ENCODE measurements at regions not wholly inside any gene's neighbourhood (a gene's known extent, or its start where the extent isn't known, plus 50 kb on each side); places are given as distances from the start of the nearest gene placed in this dataset.

DNA sequence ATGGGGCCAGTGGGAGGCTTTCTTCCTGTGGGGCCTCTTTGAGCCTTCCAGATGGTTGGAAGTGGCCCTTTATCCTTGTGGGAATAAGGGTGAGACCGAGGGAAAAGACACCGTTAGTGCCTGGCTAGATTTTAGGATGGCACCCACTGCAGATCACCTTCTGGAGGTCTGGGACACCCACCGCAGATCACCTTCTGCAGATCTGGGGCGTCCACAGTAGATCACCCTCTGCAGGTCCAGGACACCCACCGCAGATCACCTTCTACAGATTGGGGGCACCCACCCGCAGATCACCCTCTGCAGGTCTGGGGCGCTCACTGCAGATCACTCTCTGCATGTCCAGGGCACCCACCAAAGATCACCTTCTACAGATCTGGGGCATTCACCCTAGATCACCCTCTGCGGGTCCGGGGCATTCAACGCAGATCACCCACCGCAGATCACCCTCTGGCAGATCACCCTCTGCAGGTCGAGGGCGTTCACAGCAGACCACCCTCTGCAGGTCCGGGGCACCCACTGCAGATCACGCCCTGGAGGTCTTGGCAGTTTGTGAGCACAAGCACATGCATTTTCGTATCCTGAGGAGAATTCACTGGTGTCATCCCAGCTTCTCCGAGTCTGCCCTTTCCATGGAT lies 153.4 kb upstream of the TSHZ3 start:
- TF ChIP-seq TEAD4 (IDR thresholded peaks at IDR 0.05): no peak
- TF ChIP-seq EGR1 (IDR thresholded peaks at IDR 0.05): no peak
- no peak for TF ChIP-seq YY1 (IDR thresholded peaks at IDR 0.05; ENCODE audit: low read depth)
- TF ChIP-seq, protein P1, sequence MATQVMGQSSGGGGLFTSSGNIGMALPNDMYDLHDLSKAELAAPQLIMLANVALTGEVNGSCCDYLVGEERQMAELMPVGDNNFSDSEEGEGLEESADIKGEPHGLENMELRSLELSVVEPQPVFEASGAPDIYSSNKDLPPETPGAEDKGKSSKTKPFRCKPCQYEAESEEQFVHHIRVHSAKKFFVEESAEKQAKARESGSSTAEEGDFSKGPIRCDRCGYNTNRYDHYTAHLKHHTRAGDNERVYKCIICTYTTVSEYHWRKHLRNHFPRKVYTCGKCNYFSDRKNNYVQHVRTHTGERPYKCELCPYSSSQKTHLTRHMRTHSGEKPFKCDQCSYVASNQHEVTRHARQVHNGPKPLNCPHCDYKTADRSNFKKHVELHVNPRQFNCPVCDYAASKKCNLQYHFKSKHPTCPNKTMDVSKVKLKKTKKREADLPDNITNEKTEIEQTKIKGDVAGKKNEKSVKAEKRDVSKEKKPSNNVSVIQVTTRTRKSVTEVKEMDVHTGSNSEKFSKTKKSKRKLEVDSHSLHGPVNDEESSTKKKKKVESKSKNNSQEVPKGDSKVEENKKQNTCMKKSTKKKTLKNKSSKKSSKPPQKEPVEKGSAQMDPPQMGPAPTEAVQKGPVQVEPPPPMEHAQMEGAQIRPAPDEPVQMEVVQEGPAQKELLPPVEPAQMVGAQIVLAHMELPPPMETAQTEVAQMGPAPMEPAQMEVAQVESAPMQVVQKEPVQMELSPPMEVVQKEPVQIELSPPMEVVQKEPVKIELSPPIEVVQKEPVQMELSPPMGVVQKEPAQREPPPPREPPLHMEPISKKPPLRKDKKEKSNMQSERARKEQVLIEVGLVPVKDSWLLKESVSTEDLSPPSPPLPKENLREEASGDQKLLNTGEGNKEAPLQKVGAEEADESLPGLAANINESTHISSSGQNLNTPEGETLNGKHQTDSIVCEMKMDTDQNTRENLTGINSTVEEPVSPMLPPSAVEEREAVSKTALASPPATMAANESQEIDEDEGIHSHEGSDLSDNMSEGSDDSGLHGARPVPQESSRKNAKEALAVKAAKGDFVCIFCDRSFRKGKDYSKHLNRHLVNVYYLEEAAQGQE (IDR thresholded peaks at IDR 0.05; ENCODE audit: low read depth): no peak
- TF ChIP-seq TAF1 (IDR thresholded peaks at IDR 0.05; ENCODE audit: low read depth): no peak
- TF ChIP-seq RAD21 (IDR thresholded peaks at IDR 0.05; ENCODE audit: low read depth): no peak
- TF ChIP-seq CREB1 (IDR thresholded peaks at IDR 0.05; ENCODE audit: low read depth): no peak
- TF ChIP-seq FOXM1 (IDR thresholded peaks at IDR 0.05; ENCODE audit: borderline replicate concordance, low read depth): no peak

DNA sequence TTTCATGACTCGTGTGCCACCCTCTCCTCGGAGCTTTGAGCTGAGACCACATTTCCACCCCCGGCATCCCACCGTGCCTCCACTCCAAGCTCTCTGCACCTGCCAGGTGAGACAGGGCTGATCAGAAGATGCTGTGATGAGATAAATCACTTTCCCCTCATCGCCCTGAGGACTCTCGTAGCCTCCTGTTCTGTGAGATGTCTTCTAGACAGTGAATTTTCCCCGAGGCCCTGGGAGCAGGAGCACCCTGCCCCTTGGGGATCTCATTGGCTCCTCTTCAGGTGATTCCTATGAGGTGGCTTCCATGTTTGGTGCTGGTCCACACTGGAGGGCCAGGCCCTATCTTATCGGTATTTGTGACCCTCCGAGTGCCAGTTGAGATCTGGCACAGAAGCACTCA lies 154.0 kb upstream of the TSHZ3 start:
- TF ChIP-seq TEAD4 (IDR thresholded peaks at IDR 0.05) (no peak), NFIC (IDR thresholded peaks at IDR 0.05) (no peak), EGR1 (IDR thresholded peaks at IDR 0.05) (no peak), TAF1 (IDR thresholded peaks at IDR 0.05; ENCODE audit: low read depth) (no peak), EP300 (IDR thresholded peaks at IDR 0.05; ENCODE audit: borderline replicate concordance) (no peak), ZBTB7A (IDR thresholded peaks at IDR 0.05; ENCODE audit: low read depth) (no peak), RAD21 (IDR thresholded peaks at IDR 0.05; ENCODE audit: low read depth) (no peak), CREB1 (IDR thresholded peaks at IDR 0.05; ENCODE audit: low read depth) (no peak), TCF12 (IDR thresholded peaks at IDR 0.05; ENCODE audit: low read depth) (no peak)
- TF ChIP-seq, protein P1 (IDR thresholded peaks at IDR 0.05; ENCODE audit: low read depth): no peak
- TF ChIP-seq, protein P2, sequence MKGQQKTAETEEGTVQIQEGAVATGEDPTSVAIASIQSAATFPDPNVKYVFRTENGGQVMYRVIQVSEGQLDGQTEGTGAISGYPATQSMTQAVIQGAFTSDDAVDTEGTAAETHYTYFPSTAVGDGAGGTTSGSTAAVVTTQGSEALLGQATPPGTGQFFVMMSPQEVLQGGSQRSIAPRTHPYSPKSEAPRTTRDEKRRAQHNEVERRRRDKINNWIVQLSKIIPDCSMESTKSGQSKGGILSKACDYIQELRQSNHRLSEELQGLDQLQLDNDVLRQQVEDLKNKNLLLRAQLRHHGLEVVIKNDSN (IDR thresholded peaks at IDR 0.05): no peak
- TF ChIP-seq, protein P3, sequence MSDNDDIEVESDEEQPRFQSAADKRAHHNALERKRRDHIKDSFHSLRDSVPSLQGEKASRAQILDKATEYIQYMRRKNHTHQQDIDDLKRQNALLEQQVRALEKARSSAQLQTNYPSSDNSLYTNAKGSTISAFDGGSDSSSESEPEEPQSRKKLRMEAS (IDR thresholded peaks at IDR 0.05): no peak

DNA sequence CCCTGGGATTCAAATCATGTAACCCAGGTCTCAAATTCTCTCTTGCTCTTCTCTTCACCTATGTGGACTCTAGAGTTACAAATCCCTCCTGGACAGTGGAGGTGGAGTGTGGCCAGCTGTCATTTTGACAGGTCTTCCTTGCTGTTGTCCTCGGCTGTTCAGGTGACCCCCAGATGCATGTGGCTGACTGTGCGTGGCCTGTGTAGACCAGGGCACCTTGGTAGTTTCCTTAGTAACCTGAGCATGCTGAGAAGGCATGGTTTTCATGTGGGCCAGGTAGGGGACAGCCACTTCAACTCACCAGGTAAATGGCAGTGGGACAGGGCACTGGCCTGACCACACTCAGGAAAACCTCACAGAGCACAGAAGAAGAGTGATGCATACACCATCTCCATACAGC lies 155.0 kb upstream of the TSHZ3 start:
- TF ChIP-seq CREB1 (IDR thresholded peaks at IDR 0.05; ENCODE audit: low read depth): no peak
- no peak for TF ChIP-seq ZBTB7A (IDR thresholded peaks at IDR 0.05; ENCODE audit: low read depth)
- no peak for TF ChIP-seq YY1 (IDR thresholded peaks at IDR 0.05; ENCODE audit: low read depth)
- no peak for TF ChIP-seq EGR1 (IDR thresholded peaks at IDR 0.05)
- TF ChIP-seq RAD21 (IDR thresholded peaks at IDR 0.05; ENCODE audit: low read depth): no peak
- TF ChIP-seq, protein P1 (IDR thresholded peaks at IDR 0.05; ENCODE audit: low read depth): no peak
- no peak for TF ChIP-seq EP300 (IDR thresholded peaks at IDR 0.05; ENCODE audit: borderline replicate concordance)
- TF ChIP-seq, protein P2 (IDR thresholded peaks at IDR 0.05): no peak
- no peak for TF ChIP-seq CEBPB (IDR thresholded peaks at IDR 0.05)
- no peak for TF ChIP-seq TCF12 (IDR thresholded peaks at IDR 0.05; ENCODE audit: low read depth)
- TF ChIP-seq NFIC (IDR thresholded peaks at IDR 0.05): no peak
- TF ChIP-seq FOXM1 (IDR thresholded peaks at IDR 0.05; ENCODE audit: borderline replicate concordance, low read depth): no peak

DNA sequence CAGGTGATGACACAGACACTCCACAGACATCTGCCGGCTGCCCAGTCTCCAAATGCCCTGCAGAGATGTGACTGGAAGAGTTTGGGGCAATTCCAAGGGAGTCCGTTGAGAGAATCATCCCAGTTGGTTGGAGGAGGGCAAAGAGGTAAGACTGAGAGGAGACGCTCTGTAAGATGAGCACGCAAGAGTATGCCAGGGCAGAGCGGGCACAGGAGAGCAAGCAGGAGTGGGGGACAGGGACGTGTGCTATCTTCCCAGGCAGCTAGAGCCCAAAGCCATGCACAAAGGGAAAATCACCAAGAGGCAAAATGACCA lies 156.3 kb upstream of the TSHZ3 start:
- TF ChIP-seq ZBTB7A (IDR thresholded peaks at IDR 0.05; ENCODE audit: low read depth) (no peak), NFIC (IDR thresholded peaks at IDR 0.05) (no peak), EGR1 (IDR thresholded peaks at IDR 0.05) (no peak), TAF1 (IDR thresholded peaks at IDR 0.05; ENCODE audit: low read depth) (no peak), CREB1 (IDR thresholded peaks at IDR 0.05; ENCODE audit: low read depth) (no peak), RAD21 (IDR thresholded peaks at IDR 0.05; ENCODE audit: low read depth) (no peak), FOXM1 (IDR thresholded peaks at IDR 0.05; ENCODE audit: borderline replicate concordance, low read depth) (no peak)
- TF ChIP-seq, protein P1 (IDR thresholded peaks at IDR 0.05; ENCODE audit: low read depth): no peak

All from Ishikawa (cell line).